Gastroesophageal sphincter (tissue), 4 donors: ENCODE measurements at regions not wholly inside any gene's neighbourhood (a gene's known extent, or its start where the extent isn't known, plus 50 kb on each side); places are given as distances from the start of the nearest gene placed in this dataset.

Source experiments
- ATAC-seq: fragments of 150-250 bp; one replicate; pipeline ENCODE4 v1.9.1; 2016; ENCODE audit warnings: mild to moderate bottlenecking, moderate library complexity
- H3K27ac ChIP-seq, 4 donors: fragments of 200-600 bp; sonication (generic) in 3 of 4; 1 replicate in 3 of 4; 2 replicates in 1 of 4; pipeline ENCODE4 v1.5.1; 2016 to 2019
- H3K27me3 ChIP-seq: fragments of 200-600 bp; sonication (generic); one replicate; pipeline ENCODE4 v1.5.1; 2019
- H3K36me3 ChIP-seq, 2 donors: fragments of 200-600 bp; sonication (generic); one replicate each; pipeline ENCODE4 v1.5.1; 2019; ENCODE audit warnings: control low read depth in 1 of 2
- H3K4me1 ChIP-seq, 3 donors: fragments of 200-600 bp; sonication (generic); 1 replicate in 2 of 3; 2 replicates in 1 of 3; pipeline ENCODE4 v1.5.1; 2016 to 2019; ENCODE audit warnings: control low read depth in 2 of 3
- H3K4me3 ChIP-seq, 2 donors: fragments of 200-600 bp; sonication (generic); one replicate each; pipeline ENCODE4 v1.5.1; 2019; ENCODE audit warnings: mild to moderate bottlenecking in 1 of 2, moderate library complexity in 1 of 2
- H3K9me3 ChIP-seq, 3 donors: fragments of 200-600 bp; sonication (generic); one replicate each; pipeline ENCODE4 v1.5.1; 2017 to 2019; ENCODE audit warnings: control low read depth in 2 of 3
- EP300 ChIP-seq: sonication (generic); formaldehyde crosslinking; IDR thresholded peaks from one replicate; pipeline ENCODE4 v1.6.1; 2017; ENCODE audit warnings: antibody characterized with exemption, mild to moderate bottlenecking
- POLR2A ChIP-seq, 2 donors: fragments of 450-650 bp; IDR thresholded peaks; one replicate each; pipeline ENCODE4 v1.6.1; 2017; ENCODE audit warnings: antibody characterized with exemption in 2 of 2, mild to moderate bottlenecking in 2 of 2, moderate library complexity in 1 of 2
- POLR2AphosphoS5 ChIP-seq: sonication (generic); formaldehyde crosslinking; IDR thresholded peaks from one replicate; pipeline ENCODE4 v1.6.1; 2017; ENCODE audit warnings: antibody characterized with exemption
- WGBS, 2 donors: methylation state at CpG; one replicate each; pipeline ENCODE4 v1.1.5; 2018; ENCODE audit warnings: low coverage in 1 of 2; 5-methylcytosine and 5-hydroxymethylcytosine counted together
- TF ChIP-seq, protein P1 (sequence below), 4 experiments: fragments of 200-600 bp in 2 of 4; fragments of 450-650 bp in 2 of 4; sonication (generic) in 1 of 4; IDR thresholded peaks; one replicate each; pipeline ENCODE4 v1.5.1; 2017 to 2019; ENCODE audit warnings: antibody characterized with exemption in 4 of 4, mild to moderate bottlenecking in 2 of 4, moderate library complexity in 2 of 4

DNA sequence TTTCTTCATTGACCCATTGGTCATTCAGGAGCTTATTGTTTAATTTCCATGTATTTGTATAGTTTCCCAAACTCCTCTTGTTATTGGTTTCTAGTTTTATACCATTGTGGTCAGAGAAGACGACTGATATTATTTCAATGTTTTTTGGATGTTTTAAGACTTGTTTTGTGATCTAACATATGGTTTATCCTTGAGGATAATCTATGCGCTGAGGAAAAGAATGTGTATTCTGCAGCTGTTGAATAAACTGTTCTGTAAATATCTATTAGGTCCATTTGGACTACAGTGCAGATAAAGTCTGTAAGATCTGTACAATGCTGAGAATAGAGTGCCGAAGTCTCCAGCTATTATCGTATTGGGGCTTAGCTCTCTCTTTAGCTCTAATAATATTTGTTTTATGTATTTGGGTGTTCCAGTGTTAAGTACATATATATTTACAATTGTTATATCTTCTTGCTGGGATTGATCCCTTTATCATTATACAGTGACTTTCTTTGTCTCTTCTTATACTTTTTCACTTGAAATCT lies 223.3 kb upstream of the ZNF217 start:
- H3K4me1 ChIP-seq, result no peaks in the 10 kb centered on the region
- ATAC-seq, result no peak
- WGBS, 2 donors, result 87 to 93% methylated on average over 4 of the region's 4 CpGs
- H3K27me3 ChIP-seq, result no peaks in the 10 kb centered on the region
- no peak for TF ChIP-seq POLR2AphosphoS5
- no peak for TF ChIP-seq EP300
- TF ChIP-seq, protein P1, sequence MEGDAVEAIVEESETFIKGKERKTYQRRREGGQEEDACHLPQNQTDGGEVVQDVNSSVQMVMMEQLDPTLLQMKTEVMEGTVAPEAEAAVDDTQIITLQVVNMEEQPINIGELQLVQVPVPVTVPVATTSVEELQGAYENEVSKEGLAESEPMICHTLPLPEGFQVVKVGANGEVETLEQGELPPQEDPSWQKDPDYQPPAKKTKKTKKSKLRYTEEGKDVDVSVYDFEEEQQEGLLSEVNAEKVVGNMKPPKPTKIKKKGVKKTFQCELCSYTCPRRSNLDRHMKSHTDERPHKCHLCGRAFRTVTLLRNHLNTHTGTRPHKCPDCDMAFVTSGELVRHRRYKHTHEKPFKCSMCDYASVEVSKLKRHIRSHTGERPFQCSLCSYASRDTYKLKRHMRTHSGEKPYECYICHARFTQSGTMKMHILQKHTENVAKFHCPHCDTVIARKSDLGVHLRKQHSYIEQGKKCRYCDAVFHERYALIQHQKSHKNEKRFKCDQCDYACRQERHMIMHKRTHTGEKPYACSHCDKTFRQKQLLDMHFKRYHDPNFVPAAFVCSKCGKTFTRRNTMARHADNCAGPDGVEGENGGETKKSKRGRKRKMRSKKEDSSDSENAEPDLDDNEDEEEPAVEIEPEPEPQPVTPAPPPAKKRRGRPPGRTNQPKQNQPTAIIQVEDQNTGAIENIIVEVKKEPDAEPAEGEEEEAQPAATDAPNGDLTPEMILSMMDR (IDR thresholded peaks at IDR 0.05), result no peak
- TF ChIP-seq POLR2A (IDR thresholded peaks at IDR 0.05), result no peak
- no peak overlapping the region for H3K27ac ChIP-seq
- H3K36me3 ChIP-seq, result no peaks in the 10 kb centered on the region
- H3K4me3 ChIP-seq, result no peak overlapping the region
- peaks cover 0 to 18% (median 0%) of the 10 kb centered on the region in 3 donors for H3K9me3 ChIP-seq

DNA sequence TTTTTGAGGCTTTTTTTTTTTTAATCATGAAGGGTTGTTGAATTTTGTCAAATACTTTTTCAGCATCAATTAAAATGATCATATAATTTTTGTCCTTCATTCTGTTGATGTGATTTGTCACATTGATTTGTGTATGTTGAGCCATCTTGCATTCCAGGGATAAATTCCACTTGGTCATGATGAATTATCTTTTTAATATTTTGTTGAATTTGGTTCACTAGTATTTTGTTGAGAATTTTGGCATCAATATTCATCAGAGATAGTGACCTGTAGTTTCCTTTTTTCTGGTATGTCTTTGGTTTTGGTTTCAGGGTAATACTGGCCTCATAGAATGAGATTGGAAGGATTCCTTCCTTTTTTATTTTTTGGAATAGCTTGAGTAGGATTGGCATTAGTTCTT lies 221.9 kb upstream of the ZNF217 start:
- no peaks in the 10 kb centered on the region for H3K36me3 ChIP-seq
- no peak for ATAC-seq
- TF ChIP-seq POLR2A (IDR thresholded peaks at IDR 0.05) (no peak), EP300 (no peak), POLR2AphosphoS5 (no peak)
- TF ChIP-seq, protein P1 (IDR thresholded peaks at IDR 0.05), result no peak

DNA sequence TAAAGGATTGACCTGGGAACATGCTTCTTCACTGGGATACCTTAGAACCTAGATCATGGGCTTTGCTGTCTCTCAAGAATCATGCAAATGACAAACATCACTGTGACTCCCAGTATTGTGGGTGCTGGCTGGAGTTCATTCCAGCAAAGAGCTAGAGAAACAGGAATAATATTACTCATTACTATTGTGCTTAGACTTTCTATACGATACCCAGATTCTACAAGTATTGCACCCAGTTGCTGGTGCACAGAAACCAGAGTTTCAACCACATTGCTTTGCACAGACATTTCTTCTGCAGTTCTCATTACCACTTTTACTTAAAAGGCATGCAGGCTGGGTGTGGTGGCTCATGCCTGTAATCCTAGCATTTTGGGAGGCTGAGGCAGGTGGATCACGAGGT lies 220.4 kb upstream of the ZNF217 start:
- peaks cover 0 to 7% (median 0%) of the 10 kb centered on the region in 3 donors for H3K9me3 ChIP-seq
- H3K4me3 ChIP-seq, result no peak overlapping the region
- 92% methylated on average over 2 of the region's 2 CpGs; no CpG with 5 or more reads in 1 of the 2 donors for WGBS, 2 donors
- H3K27ac ChIP-seq, result no peak overlapping the region
- no peaks in the 10 kb centered on the region for H3K4me1 ChIP-seq
- no peaks in the 10 kb centered on the region for H3K27me3 ChIP-seq
- no peaks in the 10 kb centered on the region for H3K36me3 ChIP-seq
- TF ChIP-seq, protein P1 (IDR thresholded peaks at IDR 0.05), result no peak
- TF ChIP-seq POLR2A (IDR thresholded peaks at IDR 0.05) (no peak), EP300 (no peak), POLR2AphosphoS5 (no peak)
- ATAC-seq, result no peak

More for the DNA sequence above, 221.9 kb upstream of the ZNF217 start:
- Histone ChIP-seq H3K4me1 (no peaks in the 10 kb centered on the region), H3K27ac (no peak overlapping the region), H3K4me3 (no peak overlapping the region), H3K27me3 (no peaks in the 10 kb centered on the region), H3K9me3 (peaks cover 0 to 18% (median 0%) of the 10 kb centered on the region in 3 donors)

DNA sequence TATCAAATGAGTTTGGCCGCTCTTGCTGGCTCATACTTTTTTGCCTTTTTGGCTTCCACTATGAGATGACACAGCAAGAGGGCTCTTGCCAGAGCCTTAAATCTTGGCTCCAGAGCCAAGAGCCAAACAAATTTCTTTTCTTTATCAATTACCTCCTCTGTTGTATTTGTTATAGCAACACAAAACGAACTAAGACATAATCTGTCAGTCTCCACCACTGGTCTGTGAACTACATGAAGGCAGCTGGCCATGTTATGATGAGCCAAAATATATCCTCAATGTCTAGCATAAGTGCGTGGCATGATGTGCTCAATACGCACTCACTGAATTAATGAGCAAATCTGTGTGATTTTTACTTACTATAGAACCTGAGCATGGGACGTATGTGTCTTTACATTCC lies 220.0 kb upstream of the ZNF217 start:
- Histone ChIP-seq H3K36me3 (no peaks in the 10 kb centered on the region), H3K4me1 (no peaks in the 10 kb centered on the region), H3K27ac (no peak overlapping the region), H3K27me3 (no peaks in the 10 kb centered on the region), H3K9me3 (peaks cover 0 to 3% (median 0%) of the 10 kb centered on the region in 3 donors), H3K4me3 (no peak overlapping the region)
- WGBS, 2 donors, result 71 to 76% methylated on average over 3 to 4 of the region's 5 CpGs
- no peak for TF ChIP-seq POLR2AphosphoS5
- TF ChIP-seq, protein P1 (IDR thresholded peaks at IDR 0.05), result no peak
- no peak for ATAC-seq

DNA sequence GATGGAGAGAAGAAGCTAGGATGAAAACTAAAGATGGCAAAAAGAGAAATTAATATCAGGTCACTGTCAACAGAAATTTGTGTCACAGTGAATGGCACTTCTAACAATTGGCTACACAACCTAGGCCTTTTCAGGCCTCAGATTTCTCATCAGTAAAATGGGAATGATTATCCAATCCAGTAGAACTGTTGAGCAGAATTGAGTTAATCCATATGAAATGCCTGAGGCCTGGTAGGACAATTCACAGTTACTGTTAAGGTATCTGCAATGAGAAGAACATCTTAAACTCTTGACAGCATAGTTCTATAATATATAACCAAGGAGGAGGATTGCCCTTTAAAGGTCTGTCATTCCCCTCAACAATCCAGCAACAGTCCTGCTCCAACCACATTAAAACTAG lies 217.9 kb upstream of the ZNF217 start:
- Histone ChIP-seq H3K4me3 (no peak overlapping the region), H3K36me3 (no peaks in the 10 kb centered on the region), H3K27ac (no peak overlapping the region), H3K27me3 (no peaks in the 10 kb centered on the region), H3K9me3 (no peaks in the 10 kb centered on the region), H3K4me1 (no peaks in the 10 kb centered on the region)
- no peak for ATAC-seq
- TF ChIP-seq EP300 (no peak), POLR2A (IDR thresholded peaks at IDR 0.05) (no peak), POLR2AphosphoS5 (no peak)
- TF ChIP-seq, protein P1 (IDR thresholded peaks at IDR 0.05), result no peak
